D341Med (cell line): ENCODE measurements at regions not wholly inside any gene's neighbourhood (a gene's known extent, or its start where the extent isn't known, plus 50 kb on each side); places are given as distances from the start of the nearest gene placed in this dataset.

Source experiments
- DNase-seq: peaks from one replicate; pipeline ENCODE4 v3.0.0; 2012; ENCODE audit warnings: low spot score

DNA sequence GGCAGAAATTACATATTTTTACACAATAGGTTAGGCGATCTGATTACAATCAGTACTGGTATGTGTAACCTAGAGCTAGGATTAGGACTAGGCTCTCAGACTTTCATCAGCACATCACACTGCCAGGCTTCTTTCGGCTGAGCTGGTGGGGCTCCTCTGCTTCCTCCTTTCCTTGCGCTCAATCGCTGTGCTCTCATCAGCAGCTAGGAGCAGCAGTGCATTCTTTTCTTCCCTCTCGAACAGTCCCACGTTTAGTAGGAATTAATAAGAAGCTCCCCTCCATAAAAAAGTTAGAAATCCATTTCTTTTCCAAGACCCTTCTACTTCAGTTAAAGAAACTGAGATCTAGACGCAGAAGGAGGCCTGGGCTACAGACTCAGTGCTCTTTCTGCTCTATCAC is 350.4 kb downstream of the SPRY1 start:
- DNase-seq = no peak

GRCh38 chr4:123748806-123749205 is 352.2 kb downstream of the SPRY1 start:
- no peak for DNase-seq

- DNase-seq = no peak
Measured at GRCh38 chr4:123749383-123749782, 352.8 kb downstream of the SPRY1 start.

DNA sequence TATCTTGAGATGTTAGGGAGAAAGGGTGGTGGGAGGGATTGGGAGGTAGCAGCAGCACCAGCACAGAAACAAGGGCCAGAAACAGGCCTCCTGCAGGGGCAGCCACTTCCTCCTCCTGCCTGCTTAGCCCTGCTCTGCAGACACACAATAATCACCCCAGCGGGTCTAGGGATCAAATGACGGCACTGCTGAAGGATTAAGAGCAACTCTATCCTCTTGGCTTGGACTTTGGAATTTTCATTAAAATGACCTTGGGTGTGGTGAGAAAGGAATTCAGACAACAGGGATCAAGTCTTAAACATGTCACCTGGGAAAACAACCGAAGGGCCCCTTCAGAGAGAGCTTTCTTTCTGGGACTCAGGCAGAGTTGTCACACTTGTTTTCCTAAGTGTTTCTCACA is 353.4 kb downstream of the SPRY1 start:
- peak; percentile 33 for DNase-seq

DNA sequence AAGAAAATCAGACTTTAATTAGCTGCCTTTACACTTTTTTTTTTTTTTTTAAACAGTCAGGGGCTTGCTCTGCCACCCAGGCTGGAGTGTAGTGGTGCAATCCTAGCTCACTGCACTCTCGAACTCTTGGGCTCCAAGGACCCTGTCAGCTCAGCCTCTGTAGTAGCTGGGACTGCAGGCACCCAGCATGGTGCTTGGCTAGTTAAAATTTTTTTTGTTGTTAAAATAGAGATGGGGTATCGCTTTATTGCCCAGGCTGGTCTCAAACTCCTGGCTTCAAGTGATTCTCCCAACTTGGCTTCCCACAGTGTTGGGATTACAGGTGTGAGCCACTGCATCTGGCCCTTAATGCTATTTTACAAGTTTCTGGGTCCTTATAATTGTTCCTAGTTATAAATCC is 359.1 kb downstream of the SPRY1 start:
- DNase-seq = no peak

- no peak for DNase-seq
Measured at GRCh38 chr4:123767806-123768205, 371.2 kb downstream of the SPRY1 start.

GRCh38 chr4:123770884-123771283 is 374.3 kb downstream of the SPRY1 start:
- DNase-seq = no peak

- no peak for DNase-seq
Measured at GRCh38 chr4:123776267-123776666, 379.7 kb downstream of the SPRY1 start.

DNA sequence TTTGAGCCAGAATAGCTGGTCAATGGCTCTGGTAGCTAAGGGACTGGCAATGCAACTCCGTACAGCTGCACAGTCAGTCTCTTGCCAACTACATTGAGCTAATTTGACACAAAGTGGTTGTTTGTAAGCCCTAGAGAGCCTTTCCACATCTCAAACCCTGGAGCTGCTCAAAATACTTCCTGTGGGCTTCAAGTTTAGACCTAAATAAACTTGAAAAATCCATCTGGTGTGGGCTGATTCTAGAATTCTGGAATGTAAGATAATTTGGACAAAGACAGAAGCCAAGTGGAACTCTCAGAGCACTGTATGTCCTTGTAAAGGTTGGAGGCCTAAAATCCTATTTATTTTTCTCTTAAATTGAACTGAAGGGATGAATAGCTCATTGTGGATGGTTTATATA is 380.8 kb downstream of the SPRY1 start:
- DNase-seq = no peak

DNA sequence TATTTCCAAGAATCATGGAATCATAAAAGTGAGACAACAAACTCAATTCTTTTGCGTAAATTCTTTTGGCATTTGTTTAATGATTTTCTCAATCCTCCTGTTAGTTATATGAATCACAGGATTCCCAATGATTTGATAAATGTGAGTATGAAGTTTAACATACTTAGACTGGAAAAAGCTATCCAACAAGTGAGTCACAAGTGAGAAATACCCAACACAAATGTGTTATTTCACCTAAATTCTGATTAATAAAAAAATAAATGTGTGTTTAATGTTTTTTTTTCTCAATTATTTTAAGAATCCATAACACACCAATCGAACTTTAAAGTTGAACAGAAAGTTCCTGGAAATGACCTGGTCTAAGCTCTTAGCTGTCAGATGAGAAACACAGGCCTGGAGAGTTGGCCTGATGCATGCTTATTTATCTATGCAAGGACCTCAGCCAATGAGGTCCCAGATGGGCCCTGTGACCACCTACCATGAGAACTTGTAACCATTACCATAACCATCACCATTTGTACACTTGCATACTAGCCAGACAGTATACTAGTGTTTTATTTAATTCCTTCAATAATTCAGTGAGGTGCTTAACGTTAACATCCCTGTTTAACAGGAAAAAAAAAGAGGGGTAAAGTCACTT is 386.7 kb downstream of the SPRY1 start:
- DNase-seq = no peak

GRCh38 chr4:123783921-123784320 is 387.3 kb downstream of the SPRY1 start:
- DNase-seq = no peak

GRCh38 chr4:123784626-123785025 is 388.0 kb downstream of the SPRY1 start:
- no peak for DNase-seq

GRCh38 chr4:123785538-123785937 is 388.9 kb downstream of the SPRY1 start:
- DNase-seq = no peak

GRCh38 chr4:123786163-123786915 is 389.7 kb downstream of the SPRY1 start:
- DNase-seq = no peak

- no peak for DNase-seq
Measured at GRCh38 chr4:123786920-123787319, 390.3 kb downstream of the SPRY1 start.

DNA sequence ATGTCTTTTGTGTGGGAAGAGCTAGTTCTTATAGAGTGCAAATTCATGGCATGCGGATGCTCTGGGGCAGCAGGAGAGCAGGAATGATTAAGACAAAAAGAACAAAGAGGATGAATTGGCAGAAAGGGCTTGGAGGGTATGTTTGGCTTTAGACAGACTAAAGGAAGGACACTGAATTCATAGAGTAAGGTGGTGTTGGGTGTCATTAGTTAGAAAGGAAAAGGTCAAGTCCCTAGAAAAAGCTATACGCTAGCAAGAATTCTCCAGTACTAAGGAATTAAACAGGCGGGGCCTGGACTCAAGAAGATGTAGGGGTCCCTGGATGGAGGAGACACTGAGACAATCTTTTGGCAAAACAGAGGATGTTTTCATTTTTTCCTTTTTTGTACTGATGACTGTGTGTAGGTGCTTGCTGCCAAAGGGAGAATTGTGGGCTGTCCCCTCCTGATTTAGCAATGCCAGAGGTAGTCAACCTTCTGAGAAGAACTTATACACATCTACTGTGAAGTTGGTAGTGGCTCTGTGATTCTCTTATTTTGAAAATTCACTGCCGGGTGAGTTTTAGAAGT is 391.0 kb downstream of the SPRY1 start:
- DNase-seq = no peak

DNA sequence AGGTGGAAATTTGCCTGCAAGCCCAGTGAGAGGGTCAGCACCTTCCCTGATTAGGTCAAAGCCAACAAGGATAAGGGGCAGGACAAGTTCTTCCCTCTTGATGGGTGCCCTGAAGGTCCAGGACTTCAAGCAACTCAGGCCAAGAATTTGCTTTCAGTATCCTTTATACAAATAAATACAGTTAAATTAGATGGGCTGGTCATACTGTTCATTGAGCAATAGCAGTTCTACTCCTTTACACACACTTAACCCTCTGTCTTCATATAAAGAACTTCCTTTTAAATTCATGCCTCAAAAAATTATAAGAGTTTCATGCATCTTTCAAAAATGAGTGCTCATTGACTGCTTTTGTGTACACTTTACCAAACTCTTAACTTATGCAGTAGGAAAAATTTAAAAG is 392.0 kb downstream of the SPRY1 start:
- DNase-seq = no peak

DNA sequence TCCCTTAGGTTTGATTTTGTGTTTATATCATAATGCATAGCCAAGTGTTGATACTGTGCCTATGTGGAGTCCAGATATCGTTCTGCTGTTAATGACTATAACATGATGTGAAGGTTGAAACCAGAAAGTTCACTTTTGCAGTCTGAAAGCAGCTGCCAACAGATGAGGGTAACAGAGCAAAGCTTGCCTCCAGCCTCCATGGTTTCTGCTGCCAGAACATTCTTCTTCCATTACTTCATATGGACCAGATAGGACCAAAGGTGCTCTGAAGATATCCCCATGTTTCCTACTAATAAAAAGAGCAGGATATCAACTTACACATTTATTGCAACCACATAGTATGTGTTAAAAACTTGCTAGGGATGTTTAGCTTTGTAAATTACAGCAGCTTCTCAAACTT is 394.1 kb downstream of the SPRY1 start:
- no peak for DNase-seq

DNA sequence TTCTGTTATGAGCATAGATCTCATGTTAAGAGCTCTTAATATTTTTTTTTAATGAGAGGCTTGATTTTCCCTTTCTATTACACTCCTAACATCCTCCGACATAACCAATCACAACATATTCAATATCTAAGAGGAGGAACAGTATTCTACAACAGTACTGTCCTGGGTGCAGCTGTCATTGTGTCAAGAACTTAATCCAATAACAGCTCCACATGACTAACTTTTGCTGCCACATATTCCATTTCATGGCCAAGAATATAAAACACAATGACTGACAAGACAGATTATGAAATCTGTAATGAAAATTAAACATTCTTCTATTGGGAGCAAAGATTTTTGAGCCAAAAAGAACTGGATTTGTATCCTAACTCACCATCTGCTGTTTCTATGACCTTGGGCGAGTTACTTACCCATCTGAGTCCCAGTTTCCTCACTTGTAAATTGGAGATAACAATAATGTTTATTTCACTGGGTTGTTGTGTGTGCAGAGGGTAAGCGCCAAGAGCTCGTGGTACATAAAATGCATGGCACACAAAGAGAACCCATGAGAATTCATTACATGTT is 405.6 kb downstream of the SPRY1 start:
- DNase-seq = no peak

DNA sequence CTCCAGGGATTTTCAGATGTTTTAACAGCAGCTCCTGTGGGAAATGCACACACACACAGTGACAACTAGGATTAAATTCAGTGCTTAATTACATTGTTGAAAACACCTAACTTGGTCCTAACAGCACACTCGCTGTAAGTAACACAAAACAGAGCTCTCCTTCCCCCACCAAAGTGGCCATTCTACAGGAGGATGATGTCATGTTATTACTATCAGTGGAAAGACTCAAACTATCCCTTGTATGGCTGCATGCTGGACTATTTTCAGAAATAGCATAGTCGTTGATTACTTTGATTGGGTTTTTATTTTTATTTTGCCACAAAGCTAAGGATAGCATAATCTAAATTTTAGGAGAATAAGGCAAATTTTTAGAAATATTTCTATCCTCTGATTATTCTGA is 406.3 kb downstream of the SPRY1 start:
- no peak for DNase-seq

DNA sequence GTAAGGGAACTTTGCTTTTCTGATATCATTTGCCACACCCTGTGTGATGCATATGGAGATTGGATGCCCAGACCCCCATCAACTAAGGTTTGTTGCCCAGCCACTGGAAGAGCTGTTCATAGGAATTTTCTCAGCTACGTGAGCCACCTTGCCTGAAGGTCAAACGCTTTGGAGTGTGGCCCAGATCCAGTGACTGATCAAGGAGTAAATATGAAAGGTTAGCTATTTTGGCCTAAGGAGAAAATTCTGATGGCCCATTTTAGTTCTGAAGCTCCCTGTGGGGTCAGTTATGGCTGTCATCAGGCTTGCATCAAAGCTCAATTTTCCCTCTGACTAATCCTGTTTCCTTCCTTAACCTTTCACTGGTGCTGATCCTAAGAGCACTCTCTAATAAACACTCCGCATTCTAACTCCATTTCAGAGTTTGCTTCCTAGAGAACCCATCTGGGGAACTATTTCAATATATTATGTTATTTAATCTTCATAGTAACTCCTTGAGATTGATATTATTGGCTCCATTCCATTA is 407.7 kb downstream of the SPRY1 start:
- DNase-seq = no peak

DNA sequence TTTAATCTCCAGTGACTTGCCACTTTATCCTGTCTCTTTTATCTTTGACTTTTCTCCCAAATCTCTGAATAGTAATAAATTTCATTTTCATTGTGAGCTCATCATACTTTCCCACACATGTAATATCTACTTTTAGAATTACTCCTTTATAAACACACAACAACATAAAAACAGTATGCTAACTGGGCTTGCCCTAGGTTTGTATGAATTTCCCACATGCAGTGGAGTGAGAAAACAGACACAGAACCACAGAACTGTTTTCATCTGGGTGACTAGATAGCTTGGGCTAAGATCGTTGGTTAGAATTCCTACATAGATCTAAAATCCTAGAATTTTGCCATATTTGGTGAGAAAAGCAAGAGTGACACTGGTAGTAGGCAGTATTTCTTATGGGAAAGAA is 409.5 kb downstream of the SPRY1 start:
- DNase-seq = no peak

DNA sequence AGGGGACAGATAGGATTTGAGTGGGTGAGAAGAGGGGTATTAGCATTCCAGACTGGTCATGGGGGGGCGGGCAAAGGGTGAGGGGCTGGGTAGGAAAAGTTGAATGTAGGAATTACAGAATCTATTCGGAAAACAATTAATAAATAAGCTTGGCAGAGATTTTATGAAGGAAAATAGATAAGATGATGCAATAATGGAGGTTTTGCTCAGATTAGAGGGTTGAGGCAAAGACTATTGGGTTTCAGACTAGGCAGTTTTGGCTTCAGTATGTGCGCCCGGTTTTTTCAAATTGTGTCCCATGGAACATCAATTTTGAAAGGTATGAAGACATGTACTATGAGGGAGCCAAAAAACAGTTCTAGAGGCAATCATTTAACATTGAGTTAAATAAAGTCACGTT is 410.6 kb downstream of the SPRY1 start:
- no peak for DNase-seq
